ENCODE measurements at regions not wholly inside any gene's neighbourhood (a gene's known extent, or its start where the extent isn't known, plus 50 kb on each side); places are given as distances from the start of the nearest gene placed in this dataset.

GRCh38 chr1:81455481-81455880 is 345.3 kb upstream of the ADGRL2 start:
- no peaks in the 10 kb centered on the region for H3K36me3 ChIP-seq (ENCODE audit: insufficient read depth, low read length)

GRCh38 chr1:81453971-81454370 is 346.8 kb upstream of the ADGRL2 start:
- H3K79me2 ChIP-seq (replicated peaks; ENCODE audit: insufficient read depth, low read length), result no peaks in the 10 kb centered on the region
- H3K27me3 ChIP-seq (ENCODE audit: insufficient read depth, low read depth, low read length), result no peaks in the 10 kb centered on the region
- H3F3A ChIP-seq (ENCODE audit: insufficient read depth, low read length, poor library complexity, severe bottlenecking), result no peaks in the 10 kb centered on the region
- no peak overlapping the region for H3K4me2 ChIP-seq (ENCODE audit: low read length)
- no peaks in the 10 kb centered on the region for H3K9me3 ChIP-seq (ENCODE audit: low read length)
- H3K9ac ChIP-seq (ENCODE audit: low read length), result no peak overlapping the region
- no peak overlapping the region for H2AFZ ChIP-seq (ENCODE audit: low read depth, low read length)
- H3K36me3 ChIP-seq (ENCODE audit: insufficient read depth, low read length), result no peaks in the 10 kb centered on the region
- no peaks in the 10 kb centered on the region for H3K9me2 ChIP-seq (ENCODE audit: insufficient read depth, low read length)
- no peaks in the 10 kb centered on the region for H4K20me1 ChIP-seq (ENCODE audit: insufficient read depth)
- no peak overlapping the region for H3K4me3 ChIP-seq (ENCODE audit: low read length)
- H3K27ac ChIP-seq (ENCODE audit: low read length), result no peak overlapping the region
- no peak for TF ChIP-seq CTCF (IDR thresholded peaks at IDR 0.05; ENCODE audit: poor library complexity, severe bottlenecking)
- no peak for TF ChIP-seq SMC3 (conservative IDR thresholded peaks at IDR 0.05; ENCODE audit: poor library complexity)
- no peak for TF ChIP-seq POLR2AphosphoS5 (IDR thresholded peaks at IDR 0.05)
- TF ChIP-seq MXI1 (conservative IDR thresholded peaks at IDR 0.05; ENCODE audit: poor library complexity, severe bottlenecking), result no peak
- TF ChIP-seq EZH2 (IDR thresholded peaks at IDR 0.05; ENCODE audit: borderline replicate concordance, insufficient read depth, low read length, poor library complexity, severe bottlenecking), result no peak
- no peak for TF ChIP-seq TAF1 (IDR thresholded peaks at IDR 0.05; ENCODE audit: low read depth)
- no peak for TF ChIP-seq REST (IDR thresholded peaks at IDR 0.05; ENCODE audit: borderline replicate concordance)

More at GRCh38 chr1:81455481-81455880, 345.3 kb upstream of the ADGRL2 start:
- no peak overlapping the region for H2AFZ ChIP-seq (ENCODE audit: low read depth, low read length)
- no peak overlapping the region for H3K4me3 ChIP-seq (ENCODE audit: low read length)
- TF ChIP-seq EZH2 (IDR thresholded peaks at IDR 0.05; ENCODE audit: borderline replicate concordance, insufficient read depth, low read length, poor library complexity, severe bottlenecking) (no peak), EP300 (conservative IDR thresholded peaks at IDR 0.05; ENCODE audit: poor library complexity, severe bottlenecking) (no peak), POLR2AphosphoS5 (IDR thresholded peaks at IDR 0.05) (no peak), TAF1 (IDR thresholded peaks at IDR 0.05; ENCODE audit: low read depth) (no peak), CTCF (IDR thresholded peaks at IDR 0.05; ENCODE audit: poor library complexity, severe bottlenecking) (no peak), REST (IDR thresholded peaks at IDR 0.05; ENCODE audit: borderline replicate concordance) (no peak), SMC3 (conservative IDR thresholded peaks at IDR 0.05; ENCODE audit: poor library complexity) (no peak), MXI1 (conservative IDR thresholded peaks at IDR 0.05; ENCODE audit: poor library complexity, severe bottlenecking) (no peak), RAD21 (conservative IDR thresholded peaks at IDR 0.05) (no peak)
- H3K9me3 ChIP-seq (ENCODE audit: low read length), result no peaks in the 10 kb centered on the region
- no peaks in the 10 kb centered on the region for H3F3A ChIP-seq (ENCODE audit: insufficient read depth, low read length, poor library complexity, severe bottlenecking)
- no peaks in the 10 kb centered on the region for H4K20me1 ChIP-seq (ENCODE audit: insufficient read depth)
- H3K27me3 ChIP-seq (ENCODE audit: insufficient read depth, low read depth, low read length), result no peaks in the 10 kb centered on the region
- H3K27ac ChIP-seq (ENCODE audit: low read length), result no peak overlapping the region
- no peak overlapping the region for H3K4me2 ChIP-seq (ENCODE audit: low read length)
- no peaks in the 10 kb centered on the region for H3K9me2 ChIP-seq (ENCODE audit: insufficient read depth, low read length)
- no peak overlapping the region for H3K9ac ChIP-seq (ENCODE audit: low read length)
- no peaks in the 10 kb centered on the region for H3K79me2 ChIP-seq (replicated peaks; ENCODE audit: insufficient read depth, low read length)

Measured in neural cell (in vitro differentiated cells).